ENCODE measurements at regions not wholly inside any gene's neighbourhood (a gene's known extent, or its start where the extent isn't known, plus 50 kb on each side); places are given as distances from the start of the nearest gene placed in this dataset.

DNA sequence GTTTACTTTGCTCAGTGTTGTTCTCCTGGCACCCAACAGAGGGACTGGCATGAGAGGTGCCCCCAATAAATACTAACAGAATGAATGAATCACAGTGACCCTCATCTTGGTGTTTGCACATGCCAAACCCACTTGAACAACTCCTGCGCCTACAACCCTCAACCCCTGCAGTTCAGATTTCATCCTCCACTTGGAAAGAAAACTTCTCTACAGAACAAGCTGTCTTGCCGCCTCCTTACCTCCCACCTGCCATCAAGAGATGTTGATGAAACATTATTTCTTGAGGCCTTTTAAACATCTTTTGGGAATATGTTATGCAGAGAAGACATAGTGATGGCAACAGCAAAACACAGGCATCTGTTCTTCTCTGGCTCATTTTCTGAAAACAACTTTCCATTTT lies 216.0 kb upstream of the SH3BP4 start:
- TF ChIP-seq OSR1 (CRISPR knock-in tag; IDR thresholded peaks at IDR 0.05) (no peak), TCF4 (CRISPR knock-in tag; IDR thresholded peaks at IDR 0.05; ENCODE audit: borderline replicate concordance) (no peak), BACH2 (CRISPR knock-in tag; IDR thresholded peaks at IDR 0.05; ENCODE audit: borderline replicate concordance) (no peak), ZFP3 (CRISPR knock-in tag; IDR thresholded peaks at IDR 0.05) (no peak)
- TF ChIP-seq, protein P1, sequence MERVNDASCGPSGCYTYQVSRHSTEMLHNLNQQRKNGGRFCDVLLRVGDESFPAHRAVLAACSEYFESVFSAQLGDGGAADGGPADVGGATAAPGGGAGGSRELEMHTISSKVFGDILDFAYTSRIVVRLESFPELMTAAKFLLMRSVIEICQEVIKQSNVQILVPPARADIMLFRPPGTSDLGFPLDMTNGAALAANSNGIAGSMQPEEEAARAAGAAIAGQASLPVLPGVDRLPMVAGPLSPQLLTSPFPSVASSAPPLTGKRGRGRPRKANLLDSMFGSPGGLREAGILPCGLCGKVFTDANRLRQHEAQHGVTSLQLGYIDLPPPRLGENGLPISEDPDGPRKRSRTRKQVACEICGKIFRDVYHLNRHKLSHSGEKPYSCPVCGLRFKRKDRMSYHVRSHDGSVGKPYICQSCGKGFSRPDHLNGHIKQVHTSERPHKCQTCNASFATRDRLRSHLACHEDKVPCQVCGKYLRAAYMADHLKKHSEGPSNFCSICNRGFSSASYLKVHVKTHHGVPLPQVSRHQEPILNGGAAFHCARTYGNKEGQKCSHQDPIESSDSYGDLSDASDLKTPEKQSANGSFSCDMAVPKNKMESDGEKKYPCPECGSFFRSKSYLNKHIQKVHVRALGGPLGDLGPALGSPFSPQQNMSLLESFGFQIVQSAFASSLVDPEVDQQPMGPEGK (CRISPR knock-in tag; IDR thresholded peaks at IDR 0.05; ENCODE audit: borderline replicate concordance), result no peak
- TF ChIP-seq, protein P2, sequence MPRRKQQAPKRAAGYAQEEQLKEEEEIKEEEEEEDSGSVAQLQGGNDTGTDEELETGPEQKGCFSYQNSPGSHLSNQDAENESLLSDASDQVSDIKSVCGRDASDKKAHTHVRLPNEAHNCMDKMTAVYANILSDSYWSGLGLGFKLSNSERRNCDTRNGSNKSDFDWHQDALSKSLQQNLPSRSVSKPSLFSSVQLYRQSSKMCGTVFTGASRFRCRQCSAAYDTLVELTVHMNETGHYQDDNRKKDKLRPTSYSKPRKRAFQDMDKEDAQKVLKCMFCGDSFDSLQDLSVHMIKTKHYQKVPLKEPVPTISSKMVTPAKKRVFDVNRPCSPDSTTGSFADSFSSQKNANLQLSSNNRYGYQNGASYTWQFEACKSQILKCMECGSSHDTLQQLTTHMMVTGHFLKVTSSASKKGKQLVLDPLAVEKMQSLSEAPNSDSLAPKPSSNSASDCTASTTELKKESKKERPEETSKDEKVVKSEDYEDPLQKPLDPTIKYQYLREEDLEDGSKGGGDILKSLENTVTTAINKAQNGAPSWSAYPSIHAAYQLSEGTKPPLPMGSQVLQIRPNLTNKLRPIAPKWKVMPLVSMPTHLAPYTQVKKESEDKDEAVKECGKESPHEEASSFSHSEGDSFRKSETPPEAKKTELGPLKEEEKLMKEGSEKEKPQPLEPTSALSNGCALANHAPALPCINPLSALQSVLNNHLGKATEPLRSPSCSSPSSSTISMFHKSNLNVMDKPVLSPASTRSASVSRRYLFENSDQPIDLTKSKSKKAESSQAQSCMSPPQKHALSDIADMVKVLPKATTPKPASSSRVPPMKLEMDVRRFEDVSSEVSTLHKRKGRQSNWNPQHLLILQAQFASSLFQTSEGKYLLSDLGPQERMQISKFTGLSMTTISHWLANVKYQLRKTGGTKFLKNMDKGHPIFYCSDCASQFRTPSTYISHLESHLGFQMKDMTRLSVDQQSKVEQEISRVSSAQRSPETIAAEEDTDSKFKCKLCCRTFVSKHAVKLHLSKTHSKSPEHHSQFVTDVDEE (CRISPR knock-in tag; IDR thresholded peaks at IDR 0.05), result no peak

DNA sequence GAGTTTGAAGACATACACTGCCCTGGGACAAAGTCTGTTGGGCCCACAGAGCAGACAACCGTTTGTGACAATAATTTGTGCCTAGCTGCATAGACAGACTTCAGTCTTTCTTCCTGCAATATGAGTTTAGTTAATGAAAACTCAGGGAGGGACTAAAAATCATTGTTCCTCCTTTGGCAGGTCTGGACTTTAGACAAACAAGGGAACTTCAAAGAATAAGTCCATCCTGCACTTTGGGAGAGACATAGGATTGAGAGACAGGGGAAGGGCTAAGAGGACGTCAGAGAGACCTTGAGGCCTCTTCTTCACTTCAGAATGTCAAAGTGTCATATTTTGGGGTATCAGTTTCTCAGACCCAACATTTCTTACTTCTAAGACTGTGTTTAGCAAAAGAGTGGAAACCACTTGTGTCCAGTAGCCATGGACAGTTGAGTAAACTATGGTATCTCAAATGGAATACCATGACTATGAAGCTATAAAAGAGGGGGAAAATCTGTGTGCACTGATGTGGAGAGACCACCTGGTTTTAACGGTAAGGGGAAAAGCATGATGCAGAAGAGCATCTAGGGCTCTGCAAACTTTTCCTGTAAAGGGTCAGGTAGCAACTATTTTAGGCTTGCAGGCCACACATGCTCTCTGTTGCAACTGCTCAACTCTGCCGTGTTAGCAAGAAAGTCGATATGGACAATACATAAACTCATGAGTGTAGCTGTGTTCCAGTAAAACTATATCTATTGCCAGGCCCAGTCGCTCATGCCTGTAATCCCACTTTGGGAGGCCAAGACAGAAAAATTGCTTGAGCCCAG lies 217.8 kb upstream of the SH3BP4 start:
- ATAC-seq, result no peak
- TF ChIP-seq, protein P1 (CRISPR knock-in tag; IDR thresholded peaks at IDR 0.05; ENCODE audit: borderline replicate concordance), result no peak
- TF ChIP-seq ARNTL (CRISPR knock-in tag; IDR thresholded peaks at IDR 0.05; ENCODE audit: borderline replicate concordance, low read depth) (no peak), ZNF8 (CRISPR knock-in tag; IDR thresholded peaks at IDR 0.05) (no peak), RARB (CRISPR knock-in tag; IDR thresholded peaks at IDR 0.05) (no peak), ISL1 (CRISPR knock-in tag; IDR thresholded peaks at IDR 0.05) (no peak), OSR1 (CRISPR knock-in tag; IDR thresholded peaks at IDR 0.05) (no peak), PPARA (CRISPR knock-in tag; IDR thresholded peaks at IDR 0.05; ENCODE audit: borderline replicate concordance) (no peak), ZFP3 (CRISPR knock-in tag; IDR thresholded peaks at IDR 0.05) (no peak), BACH2 (CRISPR knock-in tag; IDR thresholded peaks at IDR 0.05; ENCODE audit: borderline replicate concordance) (no peak), ZC3H10 (CRISPR knock-in tag; IDR thresholded peaks at IDR 0.05) (no peak), CSDC2 (CRISPR knock-in tag; IDR thresholded peaks at IDR 0.05) (no peak), TOX (CRISPR knock-in tag; IDR thresholded peaks at IDR 0.05; ENCODE audit: borderline replicate concordance) (no peak), ESRRG (CRISPR knock-in tag; IDR thresholded peaks at IDR 0.05) (no peak), SNAI2 (CRISPR knock-in tag; IDR thresholded peaks at IDR 0.05) (no peak), ZFP30 (CRISPR knock-in tag; IDR thresholded peaks at IDR 0.05) (no peak)
- TF ChIP-seq, protein P3, sequence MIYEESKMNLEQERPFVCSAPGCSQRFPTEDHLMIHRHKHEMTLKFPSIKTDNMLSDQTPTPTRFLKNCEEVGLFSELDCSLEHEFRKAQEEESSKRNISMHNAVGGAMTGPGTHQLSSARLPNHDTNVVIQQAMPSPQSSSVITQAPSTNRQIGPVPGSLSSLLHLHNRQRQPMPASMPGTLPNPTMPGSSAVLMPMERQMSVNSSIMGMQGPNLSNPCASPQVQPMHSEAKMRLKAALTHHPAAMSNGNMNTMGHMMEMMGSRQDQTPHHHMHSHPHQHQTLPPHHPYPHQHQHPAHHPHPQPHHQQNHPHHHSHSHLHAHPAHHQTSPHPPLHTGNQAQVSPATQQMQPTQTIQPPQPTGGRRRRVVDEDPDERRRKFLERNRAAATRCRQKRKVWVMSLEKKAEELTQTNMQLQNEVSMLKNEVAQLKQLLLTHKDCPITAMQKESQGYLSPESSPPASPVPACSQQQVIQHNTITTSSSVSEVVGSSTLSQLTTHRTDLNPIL (CRISPR knock-in tag; IDR thresholded peaks at IDR 0.05; ENCODE audit: low read depth), result no peak
- TF ChIP-seq, protein P4, sequence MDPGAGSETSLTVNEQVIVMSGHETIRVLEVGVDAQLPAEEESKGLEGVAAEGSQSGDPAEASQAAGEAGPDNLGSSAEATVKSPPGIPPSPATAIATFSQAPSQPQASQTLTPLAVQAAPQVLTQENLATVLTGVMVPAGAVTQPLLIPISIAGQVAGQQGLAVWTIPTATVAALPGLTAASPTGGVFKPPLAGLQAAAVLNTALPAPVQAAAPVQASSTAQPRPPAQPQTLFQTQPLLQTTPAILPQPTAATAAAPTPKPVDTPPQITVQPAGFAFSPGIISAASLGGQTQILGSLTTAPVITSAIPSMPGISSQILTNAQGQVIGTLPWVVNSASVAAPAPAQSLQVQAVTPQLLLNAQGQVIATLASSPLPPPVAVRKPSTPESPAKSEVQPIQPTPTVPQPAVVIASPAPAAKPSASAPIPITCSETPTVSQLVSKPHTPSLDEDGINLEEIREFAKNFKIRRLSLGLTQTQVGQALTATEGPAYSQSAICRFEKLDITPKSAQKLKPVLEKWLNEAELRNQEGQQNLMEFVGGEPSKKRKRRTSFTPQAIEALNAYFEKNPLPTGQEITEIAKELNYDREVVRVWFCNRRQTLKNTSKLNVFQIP (CRISPR knock-in tag; IDR thresholded peaks at IDR 0.05; ENCODE audit: borderline replicate concordance, low read depth), result no peak
- TF ChIP-seq, protein P5, sequence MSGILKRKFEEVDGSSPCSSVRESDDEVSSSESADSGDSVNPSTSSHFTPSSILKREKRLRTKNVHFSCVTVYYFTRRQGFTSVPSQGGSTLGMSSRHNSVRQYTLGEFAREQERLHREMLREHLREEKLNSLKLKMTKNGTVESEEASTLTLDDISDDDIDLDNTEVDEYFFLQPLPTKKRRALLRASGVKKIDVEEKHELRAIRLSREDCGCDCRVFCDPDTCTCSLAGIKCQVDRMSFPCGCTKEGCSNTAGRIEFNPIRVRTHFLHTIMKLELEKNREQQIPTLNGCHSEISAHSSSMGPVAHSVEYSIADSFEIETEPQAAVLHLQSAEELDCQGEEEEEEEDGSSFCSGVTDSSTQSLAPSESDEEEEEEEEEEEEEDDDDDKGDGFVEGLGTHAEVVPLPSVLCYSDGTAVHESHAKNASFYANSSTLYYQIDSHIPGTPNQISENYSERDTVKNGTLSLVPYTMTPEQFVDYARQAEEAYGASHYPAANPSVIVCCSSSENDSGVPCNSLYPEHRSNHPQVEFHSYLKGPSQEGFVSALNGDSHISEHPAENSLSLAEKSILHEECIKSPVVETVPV (CRISPR knock-in tag; IDR thresholded peaks at IDR 0.05), result no peak

More for the DNA sequence above, 216.0 kb upstream of the SH3BP4 start:
- ATAC-seq, result no peak

Measured in SK-N-SH treated with all-trans-retinoic acid at 6 μM for 48 hours (cell line).